ENCODE measurements at regions not wholly inside any gene's neighbourhood (a gene's known extent, or its start where the extent isn't known, plus 50 kb on each side); places are given as distances from the start of the nearest gene placed in this dataset.

DNA sequence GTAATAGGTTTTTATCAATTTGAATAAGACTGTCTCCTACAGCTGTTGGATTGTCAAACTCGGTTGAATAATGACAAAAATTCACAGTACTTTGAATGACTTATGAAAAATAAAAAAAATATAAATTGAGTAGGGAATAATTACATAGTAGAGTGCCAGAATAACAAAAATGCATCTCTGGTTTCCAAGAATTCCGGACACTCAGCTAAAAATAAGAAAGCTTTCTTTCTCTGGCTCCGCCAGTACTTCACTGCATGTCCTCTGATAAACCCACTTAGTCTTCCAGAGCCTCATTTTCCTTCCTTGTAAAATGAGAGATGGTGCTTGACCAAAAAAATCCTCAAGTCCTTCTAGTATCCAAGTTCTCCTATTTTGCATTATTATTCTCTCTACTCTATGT is 374.6 kb upstream of the LUZP2 start:
- TF ChIP-seq, protein P1, sequence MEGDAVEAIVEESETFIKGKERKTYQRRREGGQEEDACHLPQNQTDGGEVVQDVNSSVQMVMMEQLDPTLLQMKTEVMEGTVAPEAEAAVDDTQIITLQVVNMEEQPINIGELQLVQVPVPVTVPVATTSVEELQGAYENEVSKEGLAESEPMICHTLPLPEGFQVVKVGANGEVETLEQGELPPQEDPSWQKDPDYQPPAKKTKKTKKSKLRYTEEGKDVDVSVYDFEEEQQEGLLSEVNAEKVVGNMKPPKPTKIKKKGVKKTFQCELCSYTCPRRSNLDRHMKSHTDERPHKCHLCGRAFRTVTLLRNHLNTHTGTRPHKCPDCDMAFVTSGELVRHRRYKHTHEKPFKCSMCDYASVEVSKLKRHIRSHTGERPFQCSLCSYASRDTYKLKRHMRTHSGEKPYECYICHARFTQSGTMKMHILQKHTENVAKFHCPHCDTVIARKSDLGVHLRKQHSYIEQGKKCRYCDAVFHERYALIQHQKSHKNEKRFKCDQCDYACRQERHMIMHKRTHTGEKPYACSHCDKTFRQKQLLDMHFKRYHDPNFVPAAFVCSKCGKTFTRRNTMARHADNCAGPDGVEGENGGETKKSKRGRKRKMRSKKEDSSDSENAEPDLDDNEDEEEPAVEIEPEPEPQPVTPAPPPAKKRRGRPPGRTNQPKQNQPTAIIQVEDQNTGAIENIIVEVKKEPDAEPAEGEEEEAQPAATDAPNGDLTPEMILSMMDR (IDR thresholded peaks at IDR 0.05; ENCODE audit: insufficient read depth, low read length) = no peak
- no peak overlapping the region for H3K4me3 ChIP-seq (ENCODE audit: low read depth, low read length)

GRCh38 chr11:24124876-24125275 is 372.0 kb upstream of the LUZP2 start:
- no peak for DNase-seq (ENCODE audit: low read depth)
- no peak overlapping the region for H3K4me3 ChIP-seq (ENCODE audit: low read depth, low read length)
- TF ChIP-seq, protein P1 (IDR thresholded peaks at IDR 0.05; ENCODE audit: insufficient read depth, low read length) = no peak

More for the DNA sequence above, 374.6 kb upstream of the LUZP2 start:
- DNase-seq (ENCODE audit: low read depth) = no peak

GRCh38 chr11:24131698-24132097 is 365.2 kb upstream of the LUZP2 start:
- H3K4me3 ChIP-seq (ENCODE audit: low read depth, low read length) = no peak overlapping the region
- no peak for DNase-seq (ENCODE audit: low read depth)
- TF ChIP-seq, protein P1 (IDR thresholded peaks at IDR 0.05; ENCODE audit: insufficient read depth, low read length) = no peak

DNA sequence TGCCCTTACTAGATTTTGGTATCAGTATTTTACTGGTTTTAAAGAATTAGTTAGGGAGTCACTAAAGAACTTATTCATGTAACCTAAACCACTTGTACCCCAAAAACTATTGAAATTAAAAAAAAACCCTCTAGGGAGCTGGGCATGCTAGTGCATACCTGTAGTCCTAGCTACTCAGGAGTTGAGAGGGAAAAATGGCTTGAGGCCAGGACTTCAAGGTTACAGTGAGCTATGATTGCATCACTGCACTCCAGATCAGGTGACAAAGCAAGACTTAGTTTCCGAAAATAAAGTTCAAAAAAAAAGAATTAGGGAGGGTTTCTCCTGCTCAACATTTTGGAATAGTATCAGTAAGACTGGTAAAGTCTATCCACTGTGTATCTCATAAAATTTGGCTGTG is 364.4 kb upstream of the LUZP2 start:
- TF ChIP-seq, protein P1 (IDR thresholded peaks at IDR 0.05; ENCODE audit: insufficient read depth, low read length) = no peak
- no peak for DNase-seq (ENCODE audit: low read depth)
- H3K4me3 ChIP-seq (ENCODE audit: low read depth, low read length) = no peak overlapping the region

DNA sequence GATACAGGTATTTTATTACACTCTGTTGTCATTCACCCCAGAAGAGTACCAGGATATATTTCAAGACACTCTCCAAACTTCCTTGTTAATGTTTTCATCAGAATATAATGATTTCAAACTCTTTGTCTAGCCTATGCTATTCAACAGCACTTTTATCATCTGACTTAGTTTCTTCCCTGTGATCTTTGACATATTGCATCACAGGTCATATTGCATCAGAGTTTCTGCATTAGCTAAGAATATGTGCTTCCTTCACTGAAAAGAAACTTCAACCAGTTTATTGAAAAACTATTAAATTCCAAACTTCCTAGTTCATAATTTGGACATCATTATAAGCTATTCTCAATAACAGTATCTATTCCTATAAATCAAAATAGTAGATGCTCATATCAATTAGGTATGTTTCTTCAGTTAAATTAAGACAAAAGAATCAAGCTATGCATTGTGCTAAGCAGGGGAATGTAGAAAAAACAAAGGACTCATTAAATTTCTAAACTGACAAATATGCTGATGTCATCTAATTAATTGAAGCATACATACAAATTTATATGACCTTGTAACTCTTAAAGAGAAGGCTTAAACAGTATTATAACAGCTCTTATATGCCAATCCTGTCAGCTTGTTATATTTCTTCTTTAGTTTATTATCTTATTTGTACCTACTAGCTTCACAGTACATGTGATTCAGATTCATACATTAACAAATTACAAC is 361.8 kb upstream of the LUZP2 start:
- H3K4me3 ChIP-seq (ENCODE audit: low read depth, low read length) = no peak overlapping the region
- DNase-seq (ENCODE audit: low read depth) = no peak
- TF ChIP-seq, protein P1 (IDR thresholded peaks at IDR 0.05; ENCODE audit: insufficient read depth, low read length) = no peak

GRCh38 chr11:24142062-24142461 is 354.8 kb upstream of the LUZP2 start:
- H3K4me3 ChIP-seq (ENCODE audit: low read depth, low read length) = no peak overlapping the region
- DNase-seq (ENCODE audit: low read depth) = no peak
- TF ChIP-seq, protein P1 (IDR thresholded peaks at IDR 0.05; ENCODE audit: insufficient read depth, low read length) = no peak

GRCh38 chr11:24145411-24145810 is 351.4 kb upstream of the LUZP2 start:
- no peak overlapping the region for H3K4me3 ChIP-seq (ENCODE audit: low read depth, low read length)
- TF ChIP-seq, protein P1 (IDR thresholded peaks at IDR 0.05; ENCODE audit: insufficient read depth, low read length) = no peak
- DNase-seq (ENCODE audit: low read depth) = no peak

Data from fibroblast of the aortic adventitia (primary cell).